PC-3 (cell line): ENCODE measurements at regions not wholly inside any gene's neighbourhood (a gene's known extent, or its start where the extent isn't known, plus 50 kb on each side); places are given as distances from the start of the nearest gene placed in this dataset.
"Not testable (repeated sequence)": the region's sequence is repeated elsewhere in the genome, so short reads cannot be mapped to it uniquely, and the experiment has no call there.

Source experiments
- ATAC-seq: fragments of 200-7000 bp; cut with Tn5 transposase; 2 replicates; pipeline ENCODE4 v1.9.1; 2020; ENCODE audit warnings: mild to moderate bottlenecking, moderate library complexity
- BruUV-seq: library from RNA; stranded (reverse); fragments of 400-500 nt; replicated peaks from 2 replicates; lab custom pipeline; 2021; lab: Mats Ljungman, UMichigan
- CTCF ChIA-PET: fragments of 300-600 bp; sonication (Branson Sonifier 250); formaldehyde crosslinking; loops from one replicate; lab custom pipeline; 2022; ENCODE audit warnings: antibody characterized with exemption; lab: Charles Lee
- POLR2A ChIA-PET: fragments of 300-600 bp; sonication (Branson Sonifier 250); formaldehyde crosslinking; loops from one replicate; lab custom pipeline; 2022; ENCODE audit warnings: antibody characterized with exemption; ENCODE audit not compliant: unreplicated experiment; lab: Charles Lee
- DNase-seq: peaks from one replicate; pipeline ENCODE4 v3.0.0-alpha.2; 2015
- H2AFZ ChIP-seq: fragments of 300-600 bp; sonication (generic); 2 replicates; pipeline ENCODE4 v1.6.0; 2016; ENCODE audit warnings: antibody characterized with exemption, low read length
- H3F3A ChIP-seq: fragments of 300-600 bp; sonication (generic); one replicate; pipeline ENCODE4 v1.6.0; 2017; ENCODE audit warnings: antibody characterized with exemption, low read length, control low read depth, mild to moderate bottlenecking; ENCODE audit not compliant: unreplicated experiment
- H3K27ac ChIP-seq: fragments of 300-600 bp; sonication (generic); 2 replicates; pipeline ENCODE4 v1.5.1; 2016; ENCODE audit warnings: mild to moderate bottlenecking, low read length
- H3K27me3 ChIP-seq: fragments of 300-600 bp; sonication (generic); 2 replicates; pipeline ENCODE4 v1.6.1; 2016; ENCODE audit warnings: low read length, mixed read lengths
- H3K36me3 ChIP-seq: fragments of 300-600 bp; sonication (generic); 2 replicates; pipeline ENCODE4 v1.6.1; 2016; ENCODE audit warnings: low read depth, mixed run types, low read length, mixed read lengths
- H3K4me1 ChIP-seq: fragments of 300-600 bp; sonication (generic); 2 replicates; pipeline ENCODE4 v1.5.1; 2016; ENCODE audit warnings: low read length; ENCODE audit not compliant: insufficient read depth
- H3K4me2 ChIP-seq: fragments of 300-600 bp; sonication (generic); 2 replicates; pipeline ENCODE4 v1.6.0; 2016; ENCODE audit warnings: low read length
- H3K4me3 ChIP-seq: fragments of 300-600 bp; sonication (generic); 2 replicates; pipeline ENCODE4 v1.5.1; 2016; ENCODE audit warnings: mild to moderate bottlenecking, low read length, mixed read lengths
- H3K79me2 ChIP-seq: fragments of 300-600 bp; sonication (generic); 2 replicates; pipeline ENCODE4 v1.6.1; 2017; ENCODE audit warnings: low read length, mixed read lengths
- H3K9ac ChIP-seq: fragments of 300-600 bp; sonication (generic); 2 replicates; pipeline ENCODE4 v1.6.0; 2016; ENCODE audit warnings: mild to moderate bottlenecking, low read length
- H3K9me2 ChIP-seq: fragments of 300-600 bp; sonication (generic); replicated peaks from 2 replicates; pipeline ENCODE4 v1.6.1; 2016; ENCODE audit warnings: mixed run types, low read length, mixed read lengths
- H3K9me3 ChIP-seq: fragments of 300-600 bp; sonication (generic); 2 replicates; pipeline ENCODE4 v1.6.1; 2016; ENCODE audit warnings: low read length, mixed read lengths
- H4K20me1 ChIP-seq: fragments of 300-600 bp; sonication (generic); 2 replicates; pipeline ENCODE4 v1.6.1; 2016; ENCODE audit warnings: low read length, mixed read lengths
- CTCF ChIP-seq: fragments of 300-600 bp; sonication (generic); conservative IDR thresholded peaks from 2 replicates; pipeline ENCODE4 v1.5.1; 2017; ENCODE audit warnings: antibody characterized with exemption, low read depth, mild to moderate bottlenecking, low read length
- EZH2 ChIP-seq: fragments of 300-600 bp; sonication (generic); IDR thresholded peaks from one replicate; pipeline ENCODE4 v1.6.1; 2017; ENCODE audit warnings: antibody characterized with exemption, mild to moderate bottlenecking, low read length; ENCODE audit not compliant: unreplicated experiment
- EZH2phosphoT487 ChIP-seq: fragments of 300-600 bp; sonication (generic); IDR thresholded peaks from 2 replicates; pipeline ENCODE4 v1.6.1; 2018; ENCODE audit warnings: mild to moderate bottlenecking, antibody characterized with exemption, low read length, borderline replicate concordance
- intact Hi-C: fragments of 100-400 bp; cut with micrococcal nuclease; formaldehyde crosslinking; loops from 2 replicates; pipeline ENCODE4 v1.9.0; 2023

DNA sequence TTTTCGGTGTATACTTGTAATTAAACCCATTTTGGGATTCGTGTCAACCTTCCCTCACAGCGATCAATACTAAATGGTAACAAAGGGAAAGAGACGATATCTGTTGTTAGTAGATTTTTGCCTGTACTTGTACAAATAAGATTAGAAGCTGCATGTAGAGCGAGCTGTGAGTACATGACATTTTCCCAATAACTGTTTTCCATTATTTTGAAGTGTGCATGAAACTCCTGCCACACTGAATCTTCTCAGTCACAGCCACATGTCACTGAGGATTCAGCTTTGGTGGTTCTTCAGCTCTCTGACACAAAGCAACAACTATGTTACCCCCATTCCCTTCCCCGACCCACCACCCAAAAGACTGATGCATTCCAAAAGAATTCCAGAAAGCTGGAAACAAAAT lies 685.6 kb downstream of the EFNA5 start:
- no TSS peak for BruUV-seq
- Histone ChIP-seq H3F3A (no peaks in the 10 kb centered on the region), H3K4me3 (no peak overlapping the region), H3K27ac (no peak overlapping the region), H3K79me2 (no peaks in the 10 kb centered on the region), H4K20me1 (no peaks in the 10 kb centered on the region), H3K4me2 (no peak overlapping the region), H3K27me3 (no peaks in the 10 kb centered on the region), H3K4me1 (no peaks in the 10 kb centered on the region), H2AFZ (no peak overlapping the region), H3K9me2 (no peaks in the 10 kb centered on the region), H3K36me3 (no peaks in the 10 kb centered on the region), H3K9me3 (no peaks in the 10 kb centered on the region), H3K9ac (no peak overlapping the region)
- ChIA-PET CTCF (no interaction called here), POLR2A (no interaction called here)
- TF ChIP-seq EZH2phosphoT487 (no peak), EZH2 (no peak), CTCF (no peak)
- intact Hi-C loops = no loop called here
- DNase-seq (no peak), ATAC-seq (no peak)

GRCh38 chr5:106979178-106979577 lies 691.6 kb downstream of the EFNA5 start:
- H3K27me3 ChIP-seq, H3K79me2 ChIP-seq, ATAC-seq, H3K27ac ChIP-seq, BruUV-seq, H3K9me3 ChIP-seq, H2AFZ ChIP-seq, H4K20me1 ChIP-seq, H3K4me2 ChIP-seq, H3K9ac ChIP-seq, POLR2A ChIA-PET, CTCF ChIA-PET, DNase-seq, H3F3A ChIP-seq, H3K4me1 ChIP-seq, H3K4me3 ChIP-seq, intact Hi-C loops, H3K9me2 ChIP-seq, H3K36me3 ChIP-seq: not testable (repeated sequence)

- BruUV-seq, POLR2A ChIA-PET: not testable (repeated sequence)
Observed at GRCh38 chr5:106978582-106979165, 692.1 kb downstream of the EFNA5 start.

GRCh38 chr5:106976363-106976762 lies 694.4 kb downstream of the EFNA5 start:
- Histone ChIP-seq H4K20me1 (no peaks in the 10 kb centered on the region), H3K4me3 (no peak overlapping the region), H3K27ac (no peak overlapping the region), H3K79me2 (no peaks in the 10 kb centered on the region), H3K4me2 (no peak overlapping the region), H3K27me3 (no peaks in the 10 kb centered on the region), H3K9me3 (no peaks in the 10 kb centered on the region), H3K9ac (no peak overlapping the region), H3F3A (no peaks in the 10 kb centered on the region), H3K4me1 (no peaks in the 10 kb centered on the region), H3K36me3 (no peaks in the 10 kb centered on the region), H2AFZ (no peak overlapping the region), H3K9me2 (no peaks in the 10 kb centered on the region)
- DNase-seq = no peak
- no peak for ATAC-seq
- no peak for TF ChIP-seq EZH2
- TF ChIP-seq CTCF = no peak
- no peak for TF ChIP-seq EZH2phosphoT487
- POLR2A ChIA-PET = no interaction called here
- BruUV-seq = no TSS peak
- CTCF ChIA-PET = no interaction called here
- intact Hi-C loops = no loop called here

More at GRCh38 chr5:106978582-106979165, 692.1 kb downstream of the EFNA5 start:
- H3K36me3 ChIP-seq, H3K4me3 ChIP-seq, H3F3A ChIP-seq, H3K9ac ChIP-seq, H3K79me2 ChIP-seq, H4K20me1 ChIP-seq, H3K4me1 ChIP-seq, H3K4me2 ChIP-seq, H3K9me3 ChIP-seq, H3K9me2 ChIP-seq, CTCF ChIA-PET, H3K27ac ChIP-seq, ATAC-seq, H2AFZ ChIP-seq, H3K27me3 ChIP-seq, intact Hi-C loops, DNase-seq: not testable (repeated sequence)
